ENCODE measurements at regions not wholly inside any gene's neighbourhood (a gene's known extent, or its start where the extent isn't known, plus 50 kb on each side); places are given as distances from the start of the nearest gene placed in this dataset.
"Not testable (repeated sequence)": the region's sequence is repeated elsewhere in the genome, so short reads cannot be mapped to it uniquely, and the experiment has no call there.

GRCh38 chr3:56955492-56956111 lies 104.9 kb upstream of the SPATA12 start:
- peak overlapping the region in 1 of 2 donors; percentile 76 for H3K27ac ChIP-seq
- H3K27me3 ChIP-seq, result no peaks in the 10 kb centered on the region

GRCh38 chr3:56954125-56954524 lies 106.3 kb upstream of the SPATA12 start:
- no peak overlapping the region for H3K27ac ChIP-seq
- TF ChIP-seq CTCF (IDR thresholded peaks at IDR 0.05) (no peak), POLR2A (IDR thresholded peaks at IDR 0.05) (no peak)
- H3K36me3 ChIP-seq (ENCODE audit: low read depth, missing control alignments), result no peaks in the 10 kb centered on the region
- peaks cover 6% of the 10 kb centered on the region for H3K4me1 ChIP-seq
- H3K4me3 ChIP-seq, result no peak overlapping the region
- no peaks in the 10 kb centered on the region for H3K9me3 ChIP-seq
- no peaks in the 10 kb centered on the region for H3K27me3 ChIP-seq
- WGBS, 2 donors, result 83 to 100% methylated on average over 1 of the region's 1 CpG
- intact Hi-C loops (cut with DNase I; ENCODE audit: low total_unique reads), result no loop called here
- no peak for DNase-seq

More at GRCh38 chr3:56955492-56956111, 104.9 kb upstream of the SPATA12 start:
- WGBS, 2 donors, result 40 to 65% methylated on average over 5 of the region's 5 CpGs
- no peak overlapping the region for H3K4me3 ChIP-seq
- DNase-seq, result no peak
- H3K36me3 ChIP-seq (ENCODE audit: low read depth, missing control alignments), result no peaks in the 10 kb centered on the region
- H3K9me3 ChIP-seq, result no peaks in the 10 kb centered on the region
- intact Hi-C loops (cut with DNase I; ENCODE audit: low total_unique reads), result no loop called here
- TF ChIP-seq POLR2A (IDR thresholded peaks at IDR 0.05) (no peak), CTCF (IDR thresholded peaks at IDR 0.05) (no peak)
- H3K4me1 ChIP-seq, result peaks cover 6% of the 10 kb centered on the region

GRCh38 chr3:56952846-56953245 lies 107.6 kb upstream of the SPATA12 start:
- Histone ChIP-seq H3K27ac (no peak overlapping the region), H3K9me3 (no peaks in the 10 kb centered on the region), H3K27me3 (no peaks in the 10 kb centered on the region), H3K36me3 (ENCODE audit: low read depth, missing control alignments) (no peaks in the 10 kb centered on the region), H3K4me1 (peaks cover 6% of the 10 kb centered on the region), H3K4me3 (no peak overlapping the region)
- 82 to 85% methylated on average over 4 of the region's 4 CpGs for WGBS, 2 donors
- intact Hi-C loops (cut with DNase I; ENCODE audit: low total_unique reads), result no loop called here
- no peak for DNase-seq
- TF ChIP-seq POLR2A (IDR thresholded peaks at IDR 0.05) (no peak), CTCF (IDR thresholded peaks at IDR 0.05) (no peak)

- no peak for TF ChIP-seq POLR2A (IDR thresholded peaks at IDR 0.05)
- TF ChIP-seq CTCF (IDR thresholded peaks at IDR 0.05), result no peak
- intact Hi-C loops (cut with DNase I; ENCODE audit: low total_unique reads), result no loop called here
- H3K27me3 ChIP-seq, result no peaks in the 10 kb centered on the region
Measured at GRCh38 chr3:56952061-56952460, 108.4 kb upstream of the SPATA12 start.

GRCh38 chr3:56951366-56951765 lies 109.1 kb upstream of the SPATA12 start:
- Histone ChIP-seq H3K27me3 (no peaks in the 10 kb centered on the region), H3K9me3 (no peaks in the 10 kb centered on the region), H3K27ac (no peak overlapping the region), H3K4me1 (peaks cover 6% of the 10 kb centered on the region), H3K4me3 (no peak overlapping the region), H3K36me3 (ENCODE audit: low read depth, missing control alignments) (no peaks in the 10 kb centered on the region)
- TF ChIP-seq POLR2A (IDR thresholded peaks at IDR 0.05) (no peak), CTCF (IDR thresholded peaks at IDR 0.05) (no peak)
- intact Hi-C loops (cut with DNase I; ENCODE audit: low total_unique reads), result no loop called here
- no peak for DNase-seq
- 24 to 63% methylated on average over 1 of the region's 1 CpG for WGBS, 2 donors

More at GRCh38 chr3:56952061-56952460, 108.4 kb upstream of the SPATA12 start:
- no peak for DNase-seq
- peaks cover 6% of the 10 kb centered on the region for H3K4me1 ChIP-seq
- no peak overlapping the region for H3K4me3 ChIP-seq
- 95 to 100% methylated on average over 1 of the region's 1 CpG for WGBS, 2 donors
- no peaks in the 10 kb centered on the region for H3K36me3 ChIP-seq (ENCODE audit: low read depth, missing control alignments)
- no peak overlapping the region for H3K27ac ChIP-seq
- no peaks in the 10 kb centered on the region for H3K9me3 ChIP-seq

GRCh38 chr3:56945378-56945777 lies 115.1 kb upstream of the SPATA12 start:
- H3K4me1 ChIP-seq; intact Hi-C loops (cut with DNase I; ENCODE audit: low total_unique reads); H3K9me3 ChIP-seq; H3K36me3 ChIP-seq (ENCODE audit: low read depth, missing control alignments); H3K4me3 ChIP-seq; H3K27ac ChIP-seq; H3K27me3 ChIP-seq; DNase-seq: not testable (repeated sequence)
- WGBS, 2 donors, result 84 to 94% methylated on average over 5 of the region's 5 CpGs
